Testis (tissue), 2 donors: ENCODE measurements at regions not wholly inside any gene's neighbourhood (a gene's known extent, or its start where the extent isn't known, plus 50 kb on each side); places are given as distances from the start of the nearest gene placed in this dataset.

Experiments used
- DNase-seq: peaks from one replicate; pipeline ENCODE4 v3.0.0-alpha.2; 2019
- H3K27ac ChIP-seq, 2 donors: fragments of 200-600 bp; sonication (generic); one replicate each; pipeline ENCODE4 v1.5.1; 2019
- H3K27me3 ChIP-seq: fragments of 200-600 bp; sonication (generic); one replicate; pipeline ENCODE4 v1.5.1; 2019
- H3K36me3 ChIP-seq: fragments of 200-600 bp; sonication (generic); one replicate; pipeline ENCODE4 v1.5.1; 2017; ENCODE audit warnings: low read depth; ENCODE audit errors: missing control alignments
- H3K4me1 ChIP-seq: fragments of 200-600 bp; sonication (generic); one replicate; pipeline ENCODE4 v1.5.1; 2019
- H3K4me3 ChIP-seq, 2 donors: fragments of 200-600 bp; sonication (generic); one replicate each; pipeline ENCODE4 v1.5.1; 2017 to 2019
- H3K9me3 ChIP-seq: fragments of 200-600 bp; sonication (generic); one replicate; pipeline ENCODE4 v1.5.1; 2017
- POLR2A ChIP-seq: fragments of 450-650 bp; IDR thresholded peaks from one replicate; pipeline ENCODE4 v1.6.1; 2017; ENCODE audit warnings: antibody characterized with exemption, mild to moderate bottlenecking, moderate library complexity
- WGBS, 2 donors: methylation state at CpG; one replicate each; pipeline ENCODE4 v1.1.5; 2018; 5-methylcytosine and 5-hydroxymethylcytosine counted together
- intact Hi-C: fragments of 100-400 bp; cut with DNase I; formaldehyde crosslinking; loops from one replicate; pipeline ENCODE4 v1.15.1; 2023; ENCODE audit warnings: low total_unique reads
- TF ChIP-seq, protein P1 (sequence below), 3 experiments: fragments of 450-650 bp in 2 of 3; fragments of 200-600 bp in 1 of 3; sonication (generic) in 1 of 3; IDR thresholded peaks; one replicate each; pipeline ENCODE4 v1.5.1; 2016 to 2019; ENCODE audit warnings: antibody characterized with exemption in 3 of 3, mild to moderate bottlenecking in 2 of 3, moderate library complexity in 1 of 3

DNA sequence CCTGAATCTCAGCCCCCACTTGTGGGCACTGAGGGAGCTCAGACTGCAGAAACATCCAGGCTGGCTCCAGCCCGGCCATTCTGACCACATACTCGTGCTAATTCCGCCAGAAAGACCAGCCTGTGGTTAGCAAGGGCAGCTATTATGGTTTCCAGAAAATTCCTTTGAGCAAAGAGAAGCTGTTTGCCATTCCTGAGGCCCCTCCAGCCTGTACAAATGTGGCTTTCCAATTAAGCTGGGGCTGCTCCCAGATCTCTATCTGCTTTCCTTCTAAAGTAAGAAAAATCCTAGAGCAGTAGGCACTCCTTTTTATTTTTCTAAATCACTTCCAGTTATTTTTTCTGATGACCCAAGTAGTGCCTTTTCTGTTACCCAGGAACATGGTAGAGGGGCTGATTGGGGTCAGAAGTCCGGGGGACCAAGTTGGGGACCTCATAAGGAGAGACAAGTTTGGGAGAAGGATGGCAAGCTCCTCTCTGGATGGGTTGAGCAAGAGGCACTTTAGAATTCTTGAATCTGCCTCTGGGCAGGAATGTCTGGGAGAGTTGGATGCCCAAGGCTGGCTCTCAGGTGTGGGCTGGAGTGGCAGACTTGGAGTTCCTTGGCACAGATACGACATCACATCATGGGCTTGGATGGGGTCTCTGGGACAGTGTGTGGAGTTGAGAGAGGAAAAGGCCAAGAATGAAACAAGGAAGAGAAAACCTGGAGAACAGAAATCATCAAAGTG, 83.3 kb upstream of the TNRC6C start:
- 77 to 80% methylated on average over 5 of the region's 5 CpGs for WGBS, 2 donors
- no peaks in the 10 kb centered on the region for H3K4me1 ChIP-seq
- no peak overlapping the region for H3K4me3 ChIP-seq
- no peaks in the 10 kb centered on the region for H3K9me3 ChIP-seq
- TF ChIP-seq POLR2A, result no peak
- TF ChIP-seq, protein P1, sequence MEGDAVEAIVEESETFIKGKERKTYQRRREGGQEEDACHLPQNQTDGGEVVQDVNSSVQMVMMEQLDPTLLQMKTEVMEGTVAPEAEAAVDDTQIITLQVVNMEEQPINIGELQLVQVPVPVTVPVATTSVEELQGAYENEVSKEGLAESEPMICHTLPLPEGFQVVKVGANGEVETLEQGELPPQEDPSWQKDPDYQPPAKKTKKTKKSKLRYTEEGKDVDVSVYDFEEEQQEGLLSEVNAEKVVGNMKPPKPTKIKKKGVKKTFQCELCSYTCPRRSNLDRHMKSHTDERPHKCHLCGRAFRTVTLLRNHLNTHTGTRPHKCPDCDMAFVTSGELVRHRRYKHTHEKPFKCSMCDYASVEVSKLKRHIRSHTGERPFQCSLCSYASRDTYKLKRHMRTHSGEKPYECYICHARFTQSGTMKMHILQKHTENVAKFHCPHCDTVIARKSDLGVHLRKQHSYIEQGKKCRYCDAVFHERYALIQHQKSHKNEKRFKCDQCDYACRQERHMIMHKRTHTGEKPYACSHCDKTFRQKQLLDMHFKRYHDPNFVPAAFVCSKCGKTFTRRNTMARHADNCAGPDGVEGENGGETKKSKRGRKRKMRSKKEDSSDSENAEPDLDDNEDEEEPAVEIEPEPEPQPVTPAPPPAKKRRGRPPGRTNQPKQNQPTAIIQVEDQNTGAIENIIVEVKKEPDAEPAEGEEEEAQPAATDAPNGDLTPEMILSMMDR (IDR thresholded peaks at IDR 0.05), result no peak
- H3K27me3 ChIP-seq, result no peaks in the 10 kb centered on the region
- no peak overlapping the region for H3K27ac ChIP-seq
- no peaks in the 10 kb centered on the region for H3K36me3 ChIP-seq
- intact Hi-C loops, result no loop called here
- no peak for DNase-seq

DNA sequence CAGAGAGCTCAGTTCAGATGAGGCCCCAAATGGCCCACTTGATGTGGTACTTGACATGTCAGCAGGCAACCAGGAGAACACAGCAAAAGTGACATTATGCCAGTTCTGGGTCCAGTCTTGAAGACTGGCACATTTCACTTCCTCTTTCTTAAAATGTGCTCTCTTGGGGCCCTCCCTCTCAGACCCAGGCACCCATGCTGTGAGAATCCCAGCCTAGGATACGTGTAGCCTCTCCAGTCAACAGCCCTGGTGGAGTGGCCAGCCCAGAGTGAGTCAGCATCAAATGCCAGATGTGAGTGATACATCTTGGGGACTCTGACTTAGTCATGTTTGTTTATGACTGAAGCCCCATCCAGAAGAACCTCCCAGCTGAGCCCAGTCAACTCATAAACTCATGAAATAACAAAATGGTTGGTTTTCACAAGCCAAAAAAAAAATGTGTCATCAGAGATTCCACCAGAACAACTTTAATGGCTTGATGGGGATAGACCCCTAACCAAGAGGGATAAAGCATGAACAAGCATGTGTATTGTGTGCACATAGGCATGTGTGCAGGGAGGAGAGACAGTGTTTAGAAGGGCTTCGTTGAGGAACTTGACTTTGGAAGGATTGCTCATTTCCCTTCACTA, 82.5 kb upstream of the TNRC6C start:
- Histone ChIP-seq H3K4me3 (no peak overlapping the region), H3K27ac (no peak overlapping the region), H3K36me3 (no peaks in the 10 kb centered on the region), H3K4me1 (peaks cover 1% of the 10 kb centered on the region), H3K27me3 (no peaks in the 10 kb centered on the region), H3K9me3 (no peaks in the 10 kb centered on the region)
- WGBS, 2 donors, result 91 to 96% methylated on average over 2 of the region's 2 CpGs
- DNase-seq, result no peak
- no peak for TF ChIP-seq POLR2A
- TF ChIP-seq, protein P1 (IDR thresholded peaks at IDR 0.05), result no peak
- intact Hi-C loops, result no loop called here

DNA sequence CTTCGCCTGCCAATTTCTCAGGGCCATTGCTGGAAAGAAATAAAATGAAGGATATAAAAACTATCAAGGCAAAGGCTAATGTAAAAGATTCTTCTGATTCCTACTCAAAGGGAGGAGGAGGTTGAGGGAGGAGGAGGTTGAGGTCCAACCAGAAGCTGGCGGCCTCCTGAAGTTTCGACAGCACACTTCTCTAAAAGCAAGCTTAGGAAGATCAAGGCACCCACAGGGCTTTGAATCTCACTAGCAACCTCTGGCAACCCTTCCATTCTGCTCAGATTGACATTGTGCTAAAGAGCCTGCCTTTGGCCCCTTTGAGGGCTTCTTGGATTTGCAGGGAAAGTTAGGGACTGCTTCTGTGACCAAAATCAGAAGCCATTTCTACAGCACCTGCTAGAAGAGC, 81.5 kb upstream of the TNRC6C start:
- no peak for TF ChIP-seq POLR2A
- TF ChIP-seq, protein P1 (IDR thresholded peaks at IDR 0.05), result no peak
- Histone ChIP-seq H3K4me1 (peaks cover 12% of the 10 kb centered on the region), H3K4me3 (no peak overlapping the region), H3K36me3 (no peaks in the 10 kb centered on the region), H3K9me3 (no peaks in the 10 kb centered on the region), H3K27me3 (no peaks in the 10 kb centered on the region), H3K27ac (no peak overlapping the region)
- no peak for DNase-seq
- 91 to 96% methylated on average over 3 of the region's 3 CpGs for WGBS, 2 donors
- intact Hi-C loops, result no loop called here

DNA sequence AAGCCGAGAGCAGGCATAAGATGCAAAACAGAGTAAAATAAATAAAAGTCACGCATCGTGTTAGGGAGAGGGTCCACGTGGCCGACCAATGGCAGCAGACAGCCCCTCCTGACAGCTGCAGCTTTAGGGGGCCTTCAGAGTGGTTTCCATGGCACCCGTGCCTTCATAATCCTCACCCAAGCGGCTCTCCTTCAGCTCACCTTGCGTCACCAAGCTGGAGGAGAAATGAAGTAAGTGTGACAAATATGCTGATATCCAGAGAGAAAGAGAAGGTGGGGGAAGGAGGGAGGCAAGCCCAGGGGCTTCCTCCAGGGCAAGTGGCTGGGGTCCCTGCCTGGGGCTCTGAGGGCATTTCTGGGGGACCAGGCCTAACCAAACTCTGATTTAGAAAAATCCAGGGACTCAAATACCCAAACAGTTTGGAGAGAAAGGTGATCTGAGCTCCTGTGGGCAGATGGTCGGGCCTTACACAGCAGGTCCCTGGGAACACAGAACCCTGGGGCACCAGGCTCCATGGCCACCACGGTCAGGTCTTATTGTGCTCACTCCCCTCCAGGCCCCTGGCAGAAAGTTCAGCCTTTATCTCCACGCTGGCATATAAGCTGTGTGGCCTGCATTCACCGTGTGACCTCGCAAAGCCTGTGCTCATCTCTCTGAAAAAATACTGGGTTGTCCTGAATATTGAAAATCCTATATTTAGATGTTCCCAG, 80.7 kb upstream of the TNRC6C start:
- no peak for DNase-seq
- Histone ChIP-seq H3K36me3 (no peaks in the 10 kb centered on the region), H3K27me3 (no peaks in the 10 kb centered on the region), H3K4me1 (peaks cover 19% of the 10 kb centered on the region), H3K27ac (no peak overlapping the region), H3K4me3 (no peak overlapping the region), H3K9me3 (no peaks in the 10 kb centered on the region)
- WGBS, 2 donors, result 91 to 92% methylated on average over 12 to 13 of the region's 13 CpGs
- intact Hi-C loops, result no loop called here
- TF ChIP-seq POLR2A, result no peak

DNA sequence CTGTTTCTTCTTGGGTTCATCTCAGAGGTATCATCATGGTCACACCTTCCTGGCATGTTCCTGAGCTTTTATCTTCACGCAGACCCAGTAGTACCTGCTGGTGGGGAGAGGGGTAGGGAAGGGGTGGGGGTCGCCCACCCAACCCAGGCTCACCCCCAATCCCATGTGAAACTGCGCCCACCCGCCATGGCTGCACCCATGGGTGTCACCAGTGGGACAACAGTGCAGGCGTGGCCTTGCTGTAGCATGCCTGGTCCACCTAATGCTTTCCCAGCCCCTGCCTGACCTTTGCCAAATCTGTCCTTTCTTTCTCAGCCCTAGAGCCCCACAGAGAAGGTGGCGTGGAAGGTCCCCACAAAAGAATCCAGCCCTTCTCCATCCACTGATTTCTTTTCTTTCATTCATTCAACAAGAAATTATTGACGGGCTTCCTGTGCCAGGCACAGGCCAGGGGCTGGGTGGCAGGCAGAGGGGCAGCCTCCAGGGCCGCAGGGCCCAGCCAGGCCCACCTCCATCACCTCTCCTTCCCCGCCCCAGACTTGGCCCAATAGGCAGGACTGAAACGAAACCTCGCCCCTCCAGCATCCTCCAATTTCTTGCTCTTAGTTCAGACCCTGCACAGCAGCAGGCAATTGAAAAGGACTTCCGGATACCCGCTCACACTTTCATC, 79.1 kb upstream of the TNRC6C start:
- Histone ChIP-seq H3K4me3 (no peak overlapping the region), H3K9me3 (no peaks in the 10 kb centered on the region), H3K36me3 (no peaks in the 10 kb centered on the region), H3K27me3 (no peaks in the 10 kb centered on the region), H3K4me1 (peaks cover 24% of the 10 kb centered on the region), H3K27ac (no peak overlapping the region)
- no peak for DNase-seq
- 97% methylated on average over 13 of the region's 13 CpGs for WGBS, 2 donors
- TF ChIP-seq, protein P1 (IDR thresholded peaks at IDR 0.05), result no peak
- TF ChIP-seq POLR2A, result no peak
- intact Hi-C loops, result no loop called here
